ENCODE measurements at regions not wholly inside any gene's neighbourhood (a gene's known extent, or its start where the extent isn't known, plus 50 kb on each side); places are given as distances from the start of the nearest gene placed in this dataset.

GRCh38 chr4:96465834-96466233, 625.9 kb downstream of the PDHA2 start:
- intact Hi-C loops (cut with DNase I): no loop called here

GRCh38 chr4:96471956-96472867, 632.3 kb downstream of the PDHA2 start:
- intact Hi-C loops (cut with DNase I): no loop called here
- DNase-seq (ENCODE audit: missing footprints) (no peak), ATAC-seq (no peak)

More at GRCh38 chr4:96465834-96466233, 625.9 kb downstream of the PDHA2 start:
- DNase-seq (ENCODE audit: missing footprints): no peak
- no peak for ATAC-seq

DNA sequence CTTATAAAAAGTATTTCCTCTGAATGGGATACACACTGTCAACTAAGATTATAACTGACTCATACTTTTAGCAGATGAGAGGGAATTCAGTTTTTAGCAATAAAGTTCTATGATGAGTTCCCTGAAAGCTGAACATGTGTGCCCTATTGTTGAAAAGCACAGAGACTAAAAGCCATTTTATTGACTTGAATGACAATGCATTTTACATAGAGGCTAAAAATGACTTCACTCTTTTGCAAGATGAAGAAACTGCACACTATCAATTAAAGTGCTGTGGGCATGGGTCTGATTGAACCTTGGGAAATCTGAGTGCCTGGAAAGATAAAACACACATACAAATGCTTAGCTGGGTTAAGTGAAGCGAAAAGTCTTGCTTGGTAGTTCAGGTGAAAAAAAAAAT, 633.4 kb downstream of the PDHA2 start:
- DNase-seq (ENCODE audit: missing footprints) (no peak), ATAC-seq (no peak)
- intact Hi-C loops (cut with DNase I): no loop called here

DNA sequence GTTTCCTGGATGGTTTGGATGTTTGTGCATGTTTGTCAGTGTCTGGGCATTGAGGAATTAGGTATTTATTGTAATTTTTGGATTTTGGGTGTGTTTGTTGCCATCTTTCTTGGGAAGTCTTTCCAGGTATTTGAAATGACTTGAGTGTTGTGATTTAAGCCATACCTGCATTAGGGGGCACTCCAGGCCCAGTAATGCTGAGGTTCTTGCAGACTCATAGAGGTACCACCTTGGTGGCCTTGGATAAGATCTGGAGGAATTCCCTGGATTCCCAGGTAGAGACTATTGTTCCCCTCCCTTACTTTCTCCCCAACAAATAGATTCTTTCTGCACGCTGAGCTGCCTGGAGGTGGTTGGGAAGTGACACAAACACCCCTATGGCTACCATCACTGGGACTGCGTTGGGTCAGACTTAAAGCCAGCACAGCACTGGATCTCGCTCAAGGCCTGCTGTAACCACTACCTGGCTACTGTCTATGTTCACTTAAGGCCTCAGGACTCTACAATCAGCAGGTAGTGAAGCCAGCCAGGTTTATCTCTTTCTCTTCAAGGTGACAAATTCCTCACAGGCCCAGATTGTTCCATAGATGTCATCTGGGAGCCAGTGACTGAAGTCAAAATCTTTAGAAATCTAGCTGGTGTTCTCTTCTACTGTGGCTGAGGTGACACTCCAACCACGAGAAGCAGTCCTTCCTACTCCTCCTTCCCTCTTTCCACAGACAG, 643.6 kb downstream of the PDHA2 start:
- intact Hi-C loops (cut with DNase I): no loop called here
- no peak for DNase-seq (ENCODE audit: missing footprints)
- no peak for ATAC-seq

GRCh38 chr4:96486563-96486962, 646.7 kb downstream of the PDHA2 start:
- no peak for DNase-seq (ENCODE audit: missing footprints)
- no peak for ATAC-seq
- intact Hi-C loops (cut with DNase I): no loop called here

GRCh38 chr4:96497621-96498020, 657.7 kb downstream of the PDHA2 start:
- intact Hi-C loops (cut with DNase I): no loop called here
- ATAC-seq: no peak
- DNase-seq (ENCODE audit: missing footprints): no peak

- DNase-seq (ENCODE audit: missing footprints) (no peak), ATAC-seq (no peak)
- intact Hi-C loops (cut with DNase I): no loop called here
Measured at GRCh38 chr4:96504386-96504785, 664.5 kb downstream of the PDHA2 start.

DNA sequence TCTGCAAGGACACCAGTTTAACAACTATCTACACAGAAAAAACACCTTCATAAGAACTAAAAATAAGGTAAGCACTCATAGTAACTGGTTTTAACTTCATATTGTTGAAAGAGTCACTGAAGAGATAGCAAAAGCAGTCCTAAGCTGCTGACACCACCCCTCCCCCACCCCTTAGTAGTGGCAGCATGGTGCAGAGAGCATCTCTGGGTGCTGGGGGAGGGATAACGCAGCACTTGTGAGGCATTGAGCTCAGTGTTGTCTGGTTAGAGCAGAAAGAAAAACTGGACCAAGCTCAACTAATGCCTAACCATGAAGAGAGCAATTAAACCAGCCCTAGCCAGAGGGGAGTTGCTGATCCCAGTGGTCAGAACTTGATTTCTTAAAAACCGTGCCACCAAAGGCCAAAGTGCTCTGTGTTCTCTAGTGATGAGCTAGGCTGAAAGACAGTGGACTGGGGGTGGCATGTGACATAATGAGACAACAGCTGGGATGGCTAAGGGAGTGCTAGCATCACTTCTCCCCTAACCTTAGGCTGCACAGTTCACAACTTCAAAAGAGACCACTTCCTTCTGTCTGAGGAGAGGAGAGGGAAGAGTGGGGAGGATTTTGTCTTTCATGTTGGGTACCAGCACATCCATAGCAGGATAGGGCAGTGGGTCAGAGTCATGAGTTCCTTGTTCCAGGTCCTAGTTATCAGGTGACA, 669.3 kb downstream of the PDHA2 start:
- intact Hi-C loops (cut with DNase I): no loop called here
- ATAC-seq (no peak), DNase-seq (ENCODE audit: missing footprints) (no peak)

GRCh38 chr4:96519291-96519690, 679.4 kb downstream of the PDHA2 start:
- no peak for DNase-seq (ENCODE audit: missing footprints)
- ATAC-seq: no peak
- intact Hi-C loops (cut with DNase I): no loop called here

DNA sequence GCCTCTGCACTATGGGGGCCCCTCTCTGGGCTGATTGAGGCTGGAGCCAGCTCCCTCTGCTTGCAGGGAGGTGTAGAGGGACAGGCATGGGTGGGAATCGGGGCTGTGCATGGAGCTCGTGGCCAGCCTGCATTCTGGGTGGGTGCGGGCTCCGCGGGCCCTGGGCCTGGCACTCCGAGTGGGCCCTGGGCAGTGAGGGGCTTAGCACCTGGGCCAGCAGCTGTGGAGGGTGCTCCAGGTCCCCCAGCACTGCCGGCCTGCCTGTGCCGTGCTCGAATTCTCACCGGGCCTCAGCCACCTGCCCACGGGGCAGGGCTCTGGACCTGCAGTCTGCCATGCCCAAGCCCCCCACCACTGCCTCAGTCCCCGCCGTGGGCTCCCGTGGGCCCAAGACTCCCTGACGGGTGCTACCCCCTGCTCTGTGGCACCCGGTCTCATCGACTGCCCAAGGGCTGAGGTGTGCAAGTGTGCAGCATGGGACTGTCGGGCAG, 681.2 kb downstream of the PDHA2 start:
- intact Hi-C loops (cut with DNase I): no loop called here
- ATAC-seq (no peak), DNase-seq (ENCODE audit: missing footprints) (peak; percentile 47)

DNA sequence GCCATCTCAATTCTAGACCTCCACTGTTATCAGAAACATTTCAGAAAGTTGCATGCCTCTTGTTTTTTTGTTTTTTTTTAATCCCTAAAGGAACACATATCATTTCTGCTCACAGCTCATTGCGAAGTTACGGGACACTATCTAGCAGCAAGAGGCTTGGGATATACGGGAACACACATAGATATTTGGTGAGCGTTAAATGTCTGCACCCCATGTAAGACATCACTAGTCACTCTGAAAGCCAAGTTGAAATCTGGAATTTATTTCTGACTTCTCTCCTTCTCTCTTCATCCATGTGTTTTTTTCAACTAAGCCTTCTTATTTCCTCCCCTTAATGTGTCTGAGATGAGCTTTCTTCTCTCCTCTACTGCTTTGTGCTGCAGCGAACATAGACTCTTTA, 683.7 kb downstream of the PDHA2 start:
- intact Hi-C loops (cut with DNase I): no loop called here
- ATAC-seq (no peak), DNase-seq (ENCODE audit: missing footprints) (no peak)

DNA sequence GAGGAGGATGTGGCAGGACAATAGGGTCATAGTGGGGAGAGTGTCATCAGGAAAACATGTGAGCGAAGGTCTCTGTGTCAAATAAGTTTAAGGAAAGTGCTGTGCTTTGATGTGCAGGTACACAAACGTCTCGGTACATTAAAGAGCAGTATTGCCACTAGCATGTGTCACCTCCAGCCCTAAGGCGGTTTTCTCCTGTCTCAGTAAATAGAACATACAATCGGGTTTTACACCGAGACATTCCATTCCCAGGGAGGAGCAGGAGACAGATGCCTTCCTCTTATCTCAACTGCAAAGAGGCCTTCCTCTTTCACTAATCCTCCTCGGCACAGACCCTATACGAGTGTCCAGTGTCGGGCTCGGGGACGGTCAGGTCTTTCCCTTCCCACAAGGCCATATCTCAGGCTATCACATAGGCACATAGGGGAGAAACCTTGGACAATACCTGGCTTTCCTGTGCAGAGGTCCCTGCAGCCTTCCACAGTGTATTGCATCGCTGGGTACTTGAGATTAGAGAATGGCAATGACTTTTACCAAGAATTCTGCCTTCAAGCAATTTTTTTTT, 684.5 kb downstream of the PDHA2 start:
- intact Hi-C loops (cut with DNase I): no loop called here
- ATAC-seq (no peak), DNase-seq (ENCODE audit: missing footprints) (no peak)

DNA sequence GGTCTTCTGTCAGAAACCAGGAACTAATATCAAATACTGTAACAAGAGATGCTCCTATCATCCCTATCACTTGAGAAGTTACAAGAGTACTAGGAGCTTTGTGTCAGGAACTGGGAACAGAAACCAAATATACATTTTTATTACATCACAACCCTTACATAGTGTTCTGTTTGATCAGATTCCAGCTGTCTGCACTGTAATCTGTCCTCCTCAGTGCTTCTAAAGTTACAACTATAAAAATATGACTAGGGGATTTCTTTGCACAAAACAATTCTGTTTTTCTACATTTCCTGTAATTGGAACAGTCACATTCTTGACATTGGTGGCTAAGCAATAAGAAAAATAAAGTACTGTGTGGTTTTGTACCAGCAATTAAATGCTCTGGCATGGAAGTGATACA, 686.0 kb downstream of the PDHA2 start:
- ATAC-seq: no peak
- intact Hi-C loops (cut with DNase I): no loop called here
- no peak for DNase-seq (ENCODE audit: missing footprints)

DNA sequence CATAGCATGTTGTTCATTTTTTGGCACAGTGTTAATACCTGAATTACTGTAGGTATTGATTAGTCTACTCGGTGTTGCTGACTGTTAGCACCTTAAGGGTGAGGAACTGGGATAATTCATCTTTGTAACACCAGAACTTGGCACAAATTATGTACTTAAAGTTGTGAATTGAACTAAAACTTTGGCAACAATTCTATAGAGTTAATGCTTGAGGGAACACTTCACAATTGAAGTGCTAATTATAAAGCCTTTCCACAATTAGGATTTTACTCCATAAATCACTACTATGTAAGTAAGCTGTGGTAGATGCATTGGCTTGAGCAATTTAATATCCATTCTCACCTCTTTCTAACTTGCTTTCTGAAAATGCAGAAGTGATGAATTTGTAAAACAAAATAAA, 686.7 kb downstream of the PDHA2 start:
- ATAC-seq: no peak
- intact Hi-C loops (cut with DNase I): no loop called here
- no peak for DNase-seq (ENCODE audit: missing footprints)

DNA sequence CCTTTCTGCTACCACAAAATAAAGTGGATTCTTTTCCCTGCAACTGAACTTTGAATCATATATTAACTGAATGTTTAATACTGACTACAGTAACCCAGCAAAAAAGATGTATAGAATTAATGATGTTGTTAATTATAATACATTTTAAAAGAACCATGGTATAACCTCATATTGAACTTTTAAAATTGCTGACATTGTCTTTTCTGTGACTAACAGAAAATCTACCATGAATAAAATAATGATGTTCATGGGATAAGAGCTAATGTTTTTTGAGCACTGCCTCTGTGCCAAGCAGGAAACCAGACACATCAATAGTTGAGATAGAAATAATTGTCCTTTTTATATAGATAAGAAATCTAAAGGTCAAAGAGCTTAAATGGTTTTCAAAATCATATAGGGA, 691.9 kb downstream of the PDHA2 start:
- ATAC-seq: no peak
- intact Hi-C loops (cut with DNase I): no loop called here
- no peak for DNase-seq (ENCODE audit: missing footprints)

GRCh38 chr4:96543346-96543745, 703.5 kb downstream of the PDHA2 start:
- intact Hi-C loops (cut with DNase I): no loop called here
- ATAC-seq (no peak), DNase-seq (ENCODE audit: missing footprints) (no peak)

DNA sequence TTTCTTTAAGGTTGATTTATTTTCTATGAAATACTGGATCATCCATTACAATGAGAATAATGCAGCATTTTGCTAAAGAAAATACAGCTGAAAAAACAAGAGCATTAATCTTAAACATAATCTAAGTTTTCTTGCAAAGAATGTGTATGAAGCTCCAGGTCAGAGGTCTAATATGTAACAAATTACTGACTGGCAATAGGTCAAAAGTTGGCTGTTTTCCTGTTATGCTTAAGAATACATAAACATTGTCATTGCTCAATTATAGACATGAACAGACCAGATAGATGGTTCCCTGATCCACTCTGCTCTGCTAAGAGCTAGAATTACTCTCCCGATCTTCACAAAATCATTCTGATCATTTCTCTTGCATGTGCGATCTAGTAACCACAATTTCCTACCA, 718.6 kb downstream of the PDHA2 start:
- intact Hi-C loops (cut with DNase I): no loop called here
- ATAC-seq (no peak), DNase-seq (ENCODE audit: missing footprints) (no peak)

- intact Hi-C loops (cut with DNase I): no loop called here
- no peak for DNase-seq (ENCODE audit: missing footprints)
- ATAC-seq: no peak
Measured at GRCh38 chr4:96566755-96567154, 726.9 kb downstream of the PDHA2 start.

DNA sequence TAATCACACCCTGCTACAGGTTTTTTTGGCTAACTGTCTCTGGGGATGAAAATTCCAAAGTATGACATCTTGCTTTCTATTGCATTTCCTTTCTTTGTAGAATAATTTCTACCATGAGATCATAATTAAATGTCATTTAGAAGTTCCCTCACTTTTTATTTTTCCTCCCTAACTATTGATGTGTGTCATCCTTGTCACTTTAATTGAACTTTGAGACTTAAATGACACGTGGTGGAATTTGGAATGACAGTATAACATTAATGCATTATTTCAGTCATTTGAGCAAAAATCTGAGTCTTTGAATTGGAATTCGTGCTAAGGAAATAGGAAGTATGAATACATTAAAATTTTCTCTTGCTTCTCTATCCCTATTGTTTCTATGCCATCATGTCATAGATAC, 745.4 kb downstream of the PDHA2 start:
- DNase-seq (ENCODE audit: missing footprints): no peak
- intact Hi-C loops (cut with DNase I): no loop called here
- ATAC-seq: no peak
